Activated CD8-positive, alpha-beta T cell treated with anti-CD3 and anti-CD28 coated beads, Interleukin-2, amount 10 ng/mL, durations not matched to agents 7 days and 5 days (primary cell): ENCODE measurements at regions not wholly inside any gene's neighbourhood (a gene's known extent, or its start where the extent isn't known, plus 50 kb on each side); places are given as distances from the start of the nearest gene placed in this dataset.
"Not testable (repeated sequence)": the region's sequence is repeated elsewhere in the genome, so short reads cannot be mapped to it uniquely, and the experiment has no call there.

Experiments
- ATAC-seq: fragments of 150-1000 bp; cut with Tn5 transposase; one replicate; pipeline ENCODE4 v1.10.0; 2021; ENCODE audit warnings: moderate library complexity
- CTCF ChIA-PET: fragments of 350-600 bp; sonication (Branson Sonifier 250); formaldehyde crosslinking; loops from one replicate; lab custom pipeline; 2021; ENCODE audit warnings: antibody characterized with exemption; lab: Charles Lee
- POLR2A ChIA-PET: fragments of 350-600 bp; sonication (Branson Sonifier 250); formaldehyde crosslinking; loops from one replicate; lab custom pipeline; 2021; ENCODE audit warnings: antibody characterized with exemption; lab: Charles Lee
- DNase-seq: peaks from one replicate; pipeline ENCODE4 v3.0.0-alpha.2; 2020
- H3K27ac Mint-ChIP-seq: one replicate; pipeline ENCODE4 v1.8.0; 2021; ENCODE audit warnings: mild to moderate bottlenecking, mixed read lengths
- H3K27me3 Mint-ChIP-seq: one replicate; pipeline ENCODE4 v1.8.0; 2021; ENCODE audit warnings: low read depth, mixed read lengths
- H3K36me3 Mint-ChIP-seq: one replicate; pipeline ENCODE4 v1.8.0; 2021; ENCODE audit warnings: low read depth, mixed read lengths
- H3K4me1 Mint-ChIP-seq: one replicate; pipeline ENCODE4 v1.8.0; 2021; ENCODE audit warnings: low read depth, mixed read lengths
- H3K4me3 Mint-ChIP-seq: one replicate; pipeline ENCODE4 v1.8.0; 2021; ENCODE audit warnings: mild to moderate bottlenecking, mixed read lengths
- H3K9me3 Mint-ChIP-seq: one replicate; pipeline ENCODE4 v1.8.0; 2022; ENCODE audit warnings: mixed read lengths; ENCODE audit not compliant: insufficient read depth

GRCh38 chr1:207245124-207245523 lies 76.4 kb upstream of the CD55 start:
- H3K36me3 Mint-ChIP-seq = no peaks in the 10 kb centered on the region
- H3K4me3 Mint-ChIP-seq = no peak overlapping the region
- H3K27ac Mint-ChIP-seq = no peak overlapping the region
- ATAC-seq (no peak), DNase-seq (no peak)
- H3K4me1 Mint-ChIP-seq = peaks cover 16% of the 10 kb centered on the region
- no peaks in the 10 kb centered on the region for H3K9me3 Mint-ChIP-seq
- no peaks in the 10 kb centered on the region for H3K27me3 Mint-ChIP-seq
- CTCF ChIA-PET = interaction anchor here (2.3 kb wide), 1 partner anchor 159 kb away, joined by 7 read pairs; no protein-coding TSS in a partner anchor
- POLR2A ChIA-PET = no interaction called here

- no peak overlapping the region for H3K4me3 Mint-ChIP-seq
- CTCF ChIA-PET = no interaction called here
- no peaks in the 10 kb centered on the region for H3K27me3 Mint-ChIP-seq
- ATAC-seq (no peak), DNase-seq (no peak)
- H3K9me3 Mint-ChIP-seq = peaks cover 5% of the 10 kb centered on the region
- no peak overlapping the region for H3K27ac Mint-ChIP-seq
- POLR2A ChIA-PET = no interaction called here
- H3K4me1 Mint-ChIP-seq = peaks cover 16% of the 10 kb centered on the region
- no peaks in the 10 kb centered on the region for H3K36me3 Mint-ChIP-seq
Observed at GRCh38 chr1:207248544-207249198, 72.8 kb upstream of the CD55 start.

- POLR2A ChIA-PET = no interaction called here
- peaks cover 1% of the 10 kb centered on the region for H3K36me3 Mint-ChIP-seq
- H3K27me3 Mint-ChIP-seq = no peaks in the 10 kb centered on the region
- CTCF ChIA-PET = no interaction called here
- H3K27ac Mint-ChIP-seq = no peak overlapping the region
- DNase-seq = no peak
- peaks cover 21% of the 10 kb centered on the region for H3K9me3 Mint-ChIP-seq
- no peak overlapping the region for H3K4me3 Mint-ChIP-seq
- no peak for ATAC-seq
- H3K4me1 Mint-ChIP-seq = peaks cover 11% of the 10 kb centered on the region
Observed at GRCh38 chr1:207250431-207250830, 71.0 kb upstream of the CD55 start.

- Mint-ChIP-seq H3K4me1 (peaks cover 10% of the 10 kb centered on the region), H3K36me3 (peaks cover 3% of the 10 kb centered on the region), H3K4me3 (no peak overlapping the region), H3K9me3 (peaks cover 21% of the 10 kb centered on the region), H3K27ac (no peak overlapping the region), H3K27me3 (no peaks in the 10 kb centered on the region)
- CTCF ChIA-PET = no interaction called here
- ATAC-seq (no peak), DNase-seq (no peak)
- POLR2A ChIA-PET = no interaction called here
Observed at GRCh38 chr1:207251066-207251465, 70.4 kb upstream of the CD55 start.

- ATAC-seq (no peak), DNase-seq (no peak)
- H3K4me3 Mint-ChIP-seq = no peak overlapping the region
- peaks cover 9% of the 10 kb centered on the region for H3K36me3 Mint-ChIP-seq
- peaks cover 2% of the 10 kb centered on the region for H3K4me1 Mint-ChIP-seq
- no peaks in the 10 kb centered on the region for H3K27me3 Mint-ChIP-seq
- ChIA-PET POLR2A (no interaction called here), CTCF (no interaction called here)
- no peak overlapping the region for H3K27ac Mint-ChIP-seq
- peaks cover 26% of the 10 kb centered on the region for H3K9me3 Mint-ChIP-seq
Observed at GRCh38 chr1:207256869-207257268, 64.6 kb upstream of the CD55 start.

GRCh38 chr1:207259391-207259790 lies 62.1 kb upstream of the CD55 start:
- peaks cover 18% of the 10 kb centered on the region for H3K9me3 Mint-ChIP-seq
- ATAC-seq (no peak), DNase-seq (no peak)
- no peaks in the 10 kb centered on the region for H3K27me3 Mint-ChIP-seq
- peaks cover 2% of the 10 kb centered on the region for H3K4me1 Mint-ChIP-seq
- peaks cover 10% of the 10 kb centered on the region for H3K36me3 Mint-ChIP-seq
- H3K27ac Mint-ChIP-seq = no peak overlapping the region
- H3K4me3 Mint-ChIP-seq = no peak overlapping the region
- ChIA-PET POLR2A (no interaction called here), CTCF (no interaction called here)

- POLR2A ChIA-PET = no interaction called here
- peaks cover 6% of the 10 kb centered on the region for H3K9me3 Mint-ChIP-seq
- H3K27ac Mint-ChIP-seq = no peak overlapping the region
- CTCF ChIA-PET = interaction anchor here (1.0 to 1.5 kb wide), 3 partner anchors 59 to 177 kb away, joined by 3 read pairs; partner anchors contain the start of gene CD55
- DNase-seq (no peak), ATAC-seq (no peak)
- H3K4me3 Mint-ChIP-seq = no peak overlapping the region
- H3K4me1 Mint-ChIP-seq = no peaks in the 10 kb centered on the region
- peaks cover 5% of the 10 kb centered on the region for H3K36me3 Mint-ChIP-seq
- H3K27me3 Mint-ChIP-seq = no peaks in the 10 kb centered on the region
Observed at GRCh38 chr1:207261971-207262370, 59.5 kb upstream of the CD55 start.

- H3K27me3 Mint-ChIP-seq, H3K4me1 Mint-ChIP-seq, H3K4me3 Mint-ChIP-seq, POLR2A ChIA-PET, H3K27ac Mint-ChIP-seq, H3K36me3 Mint-ChIP-seq, ATAC-seq, H3K9me3 Mint-ChIP-seq, DNase-seq: not testable (repeated sequence)
- CTCF ChIA-PET = interaction anchor here (1.5 kb wide), 1 partner anchor 58 kb away, joined by 3 read pairs; the partner anchor contains the start of gene CD55
Observed at GRCh38 chr1:207262891-207263290, 58.6 kb upstream of the CD55 start.

GRCh38 chr1:207264663-207265252 lies 56.7 kb upstream of the CD55 start:
- Mint-ChIP-seq H3K4me1 (no peaks in the 10 kb centered on the region), H3K4me3 (no peak overlapping the region), H3K9me3 (peaks cover 4% of the 10 kb centered on the region), H3K27ac (no peak overlapping the region), H3K27me3 (no peaks in the 10 kb centered on the region), H3K36me3 (peaks cover 2% of the 10 kb centered on the region)
- POLR2A ChIA-PET = no interaction called here
- CTCF ChIA-PET = no interaction called here
- DNase-seq (no peak), ATAC-seq (no peak)

GRCh38 chr1:207268337-207268736 lies 53.1 kb upstream of the CD55 start:
- no peak overlapping the region for H3K4me3 Mint-ChIP-seq

GRCh38 chr1:207268753-207269511 lies 52.5 kb upstream of the CD55 start:
- CTCF ChIA-PET = no interaction called here

More at GRCh38 chr1:207268337-207268736, 53.1 kb upstream of the CD55 start:
- CTCF ChIA-PET = no interaction called here
- no peak for DNase-seq
- no peak overlapping the region for H3K27ac Mint-ChIP-seq
- ATAC-seq = no peak
- peaks cover 2% of the 10 kb centered on the region for H3K9me3 Mint-ChIP-seq
- H3K27me3 Mint-ChIP-seq = no peaks in the 10 kb centered on the region
- POLR2A ChIA-PET = no interaction called here
- peaks cover 4% of the 10 kb centered on the region for H3K36me3 Mint-ChIP-seq
- no peaks in the 10 kb centered on the region for H3K4me1 Mint-ChIP-seq

More at GRCh38 chr1:207268753-207269511, 52.5 kb upstream of the CD55 start:
- H3K27ac Mint-ChIP-seq = no peak overlapping the region
- DNase-seq (no peak), ATAC-seq (no peak)
- POLR2A ChIA-PET = no interaction called here
- no peak overlapping the region for H3K4me3 Mint-ChIP-seq
- peaks cover 8% of the 10 kb centered on the region for H3K9me3 Mint-ChIP-seq
- H3K36me3 Mint-ChIP-seq = peaks cover 5% of the 10 kb centered on the region
- H3K4me1 Mint-ChIP-seq = no peaks in the 10 kb centered on the region
- H3K27me3 Mint-ChIP-seq = no peaks in the 10 kb centered on the region
